ENCODE measurements at regions not wholly inside any gene's neighbourhood (a gene's known extent, or its start where the extent isn't known, plus 50 kb on each side); places are given as distances from the start of the nearest gene placed in this dataset.

- TF ChIP-seq ETV6 (IDR thresholded peaks at IDR 0.05; ENCODE audit: borderline replicate concordance in 1 of 2, low read depth in 2 of 2, low read length in 1 of 2), result peak in 1 of 2 experiments; percentile 65; a peak in 1 of 4 replicates
- no peak for TF ChIP-seq ETV6 (CRISPR knock-in tag; IDR thresholded peaks at IDR 0.05; ENCODE audit: borderline replicate concordance)
- TF ChIP-seq CREM (IDR thresholded peaks at IDR 0.05; ENCODE audit: low read depth), result 0 out of 2 replicates have a peak, but pooled peaks have one; percentile 19
- TF ChIP-seq MGA (IDR thresholded peaks at IDR 0.05), result 0 out of 2 replicates have a peak, but pooled peaks have one; percentile 1
- TF ChIP-seq, protein P1, sequence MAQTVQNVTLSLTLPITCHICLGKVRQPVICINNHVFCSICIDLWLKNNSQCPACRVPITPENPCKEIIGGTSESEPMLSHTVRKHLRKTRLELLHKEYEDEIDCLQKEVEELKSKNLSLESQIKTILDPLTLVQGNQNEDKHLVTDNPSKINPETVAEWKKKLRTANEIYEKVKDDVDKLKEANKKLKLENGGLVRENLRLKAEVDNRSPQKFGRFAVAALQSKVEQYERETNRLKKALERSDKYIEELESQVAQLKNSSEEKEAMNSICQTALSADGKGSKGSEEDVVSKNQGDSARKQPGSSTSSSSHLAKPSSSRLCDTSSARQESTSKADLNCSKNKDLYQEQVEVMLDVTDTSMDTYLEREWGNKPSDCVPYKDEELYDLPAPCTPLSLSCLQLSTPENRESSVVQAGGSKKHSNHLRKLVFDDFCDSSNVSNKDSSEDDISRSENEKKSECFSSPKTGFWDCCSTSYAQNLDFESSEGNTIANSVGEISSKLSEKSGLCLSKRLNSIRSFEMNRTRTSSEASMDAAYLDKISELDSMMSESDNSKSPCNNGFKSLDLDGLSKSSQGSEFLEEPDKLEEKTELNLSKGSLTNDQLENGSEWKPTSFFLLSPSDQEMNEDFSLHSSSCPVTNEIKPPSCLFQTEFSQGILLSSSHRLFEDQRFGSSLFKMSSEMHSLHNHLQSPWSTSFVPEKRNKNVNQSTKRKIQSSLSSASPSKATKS (CRISPR knock-in tag; IDR thresholded peaks at IDR 0.05), result no peak
- peak; percentile 61 for TF ChIP-seq TFAP4 (CRISPR knock-in tag; IDR thresholded peaks at IDR 0.05; ENCODE audit: borderline replicate concordance)
- peak; percentile 68 for TF ChIP-seq NBN (IDR thresholded peaks at IDR 0.05; ENCODE audit: low read depth)
- TF ChIP-seq KLF1 (tag; IDR thresholded peaks at IDR 0.05), result 0 out of 2 replicates have a peak, but pooled peaks have one; percentile 9
- no peak for TF ChIP-seq GTF2E2 (tag; IDR thresholded peaks at IDR 0.05)
- TF ChIP-seq SMARCB1 (IDR thresholded peaks at IDR 0.05; ENCODE audit: insufficient read length, low read depth), result no peak
Observed at GRCh38 chr12:131229426-131230339, 276.0 kb downstream of the ADGRD1 start (continued).
